Neural crest cell (in vitro differentiated cells): ENCODE measurements at regions not wholly inside any gene's neighbourhood (a gene's known extent, or its start where the extent isn't known, plus 50 kb on each side); places are given as distances from the start of the nearest gene placed in this dataset.

Source experiments
- DNase-seq: peaks from one replicate; pipeline ENCODE4 v3.0.0; 2021; ENCODE audit warnings: low read depth, mixed read lengths, low spot score
- H3K27ac Mint-ChIP-seq: one replicate; pipeline ENCODE4 v1.8.0; 2021; ENCODE audit warnings: mild to moderate bottlenecking, mixed read lengths; ENCODE audit not compliant: unreplicated experiment
- H3K27me3 Mint-ChIP-seq: 2 replicates; pipeline ENCODE4 v1.8.0; 2021; ENCODE audit warnings: low read depth, mild to moderate bottlenecking, mixed read lengths
- H3K36me3 Mint-ChIP-seq: 2 replicates; pipeline ENCODE4 v1.8.0; 2021; ENCODE audit warnings: low read depth, mild to moderate bottlenecking, mixed read lengths
- H3K4me1 Mint-ChIP-seq: 2 replicates; pipeline ENCODE4 v1.8.0; 2021; ENCODE audit warnings: mixed read lengths
- H3K4me3 Mint-ChIP-seq: one replicate; pipeline ENCODE4 v1.8.0; 2021; ENCODE audit warnings: mild to moderate bottlenecking, mixed read lengths
- H3K9me3 Mint-ChIP-seq: 2 replicates; pipeline ENCODE4 v1.8.0; 2021; ENCODE audit warnings: mixed read lengths
- CTCF ChIP-seq: fragments of 200-600 bp; sonication (generic); conservative IDR thresholded peaks from 2 replicates; pipeline ENCODE4 v1.5.0; 2021; ENCODE audit warnings: antibody characterized with exemption, mild to moderate bottlenecking

- H3K27ac Mint-ChIP-seq, result peak overlapping the region; percentile 16
- TF ChIP-seq CTCF, result no peak
- H3K27me3 Mint-ChIP-seq, result no peaks in the 10 kb centered on the region
- no peaks in the 10 kb centered on the region for H3K9me3 Mint-ChIP-seq
- no peak overlapping the region for H3K4me3 Mint-ChIP-seq
- H3K36me3 Mint-ChIP-seq, result peaks cover 3% of the 10 kb centered on the region
- H3K4me1 Mint-ChIP-seq, result peaks cover 21% of the 10 kb centered on the region
- DNase-seq, result no peak
Measured at GRCh38 chr13:50203256-50203941, 188.2 kb downstream of the KCNRG start.

DNA sequence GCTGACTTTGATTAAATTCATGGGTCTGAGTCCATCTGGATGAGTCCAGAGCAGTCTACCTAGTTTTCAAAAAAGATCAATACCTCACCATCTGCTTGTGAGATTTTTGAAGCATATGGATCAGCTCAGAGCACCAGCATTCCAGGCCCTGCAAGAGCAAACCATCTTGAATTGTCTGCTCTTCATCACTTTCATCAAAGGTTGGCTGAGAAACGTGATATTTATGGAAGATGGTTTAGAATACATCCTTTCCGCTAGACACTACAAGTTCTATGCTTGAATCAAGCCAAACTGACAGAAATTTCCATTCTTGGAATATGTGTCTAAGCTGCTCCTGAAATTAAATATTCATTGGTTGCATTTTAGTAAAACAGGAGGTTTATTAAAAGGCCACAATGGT is 190.3 kb downstream of the KCNRG start:
- H3K36me3 Mint-ChIP-seq, result peaks cover under 1% of the 10 kb centered on the region
- no peak for DNase-seq
- H3K4me1 Mint-ChIP-seq, result peaks cover 34% of the 10 kb centered on the region
- no peaks in the 10 kb centered on the region for H3K9me3 Mint-ChIP-seq
- H3K27me3 Mint-ChIP-seq, result no peaks in the 10 kb centered on the region
- no peak overlapping the region for H3K27ac Mint-ChIP-seq
- TF ChIP-seq CTCF, result no peak
- H3K4me3 Mint-ChIP-seq, result no peak overlapping the region

DNA sequence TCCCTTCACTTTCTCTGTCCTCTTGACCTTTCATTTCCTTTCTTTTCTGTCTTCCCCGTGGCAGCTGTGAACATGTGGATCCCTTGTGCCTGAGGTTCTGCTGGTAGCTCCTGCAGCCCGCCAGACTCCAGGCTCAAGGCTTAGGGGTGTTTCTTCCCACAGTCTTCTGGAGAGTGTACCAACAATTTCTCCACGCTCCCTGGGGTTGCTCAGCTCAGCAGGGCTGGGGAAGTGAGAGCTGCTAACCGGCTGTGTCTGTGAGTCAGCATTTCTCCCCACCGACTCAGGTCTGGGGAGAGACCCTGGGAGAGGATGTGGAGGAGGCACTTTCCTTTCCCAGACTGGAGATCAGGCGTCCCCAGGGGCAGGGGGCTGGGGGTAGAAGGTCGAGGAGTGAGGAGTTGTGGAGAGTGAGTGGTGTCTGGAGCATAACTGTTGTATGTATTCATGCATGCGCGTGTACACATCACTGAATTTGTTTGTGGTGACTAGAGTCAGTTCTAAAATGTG is 193.6 kb downstream of the KCNRG start:
- Mint-ChIP-seq H3K4me3 (peak overlapping the region; percentile 8), H3K27me3 (no peaks in the 10 kb centered on the region), H3K4me1 (peaks cover 17% of the 10 kb centered on the region), H3K27ac (peak overlapping the region; percentile 82), H3K9me3 (peaks cover 2% of the 10 kb centered on the region), H3K36me3 (peaks cover 15% of the 10 kb centered on the region)
- no peak for TF ChIP-seq CTCF
- peak; percentile 22 for DNase-seq

DNA sequence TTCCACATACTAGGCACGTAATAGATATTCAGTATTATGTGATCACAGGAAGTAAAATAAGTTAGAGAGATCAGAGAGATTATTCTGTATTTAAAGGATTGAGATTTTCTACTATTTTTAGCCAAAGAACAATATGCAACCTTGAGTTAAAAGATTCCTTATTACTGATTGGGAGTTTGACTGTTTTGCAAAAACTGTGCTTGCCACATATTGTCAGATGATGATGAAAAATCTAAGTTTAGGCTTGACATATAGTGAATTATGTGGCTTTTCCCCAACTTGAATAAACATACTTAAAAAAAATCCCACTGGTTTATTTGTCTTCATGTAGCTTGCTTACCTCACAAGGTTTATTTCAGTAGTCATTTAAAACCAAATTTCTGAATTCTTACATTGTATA is 194.4 kb downstream of the KCNRG start:
- no peak overlapping the region for H3K4me3 Mint-ChIP-seq
- no peaks in the 10 kb centered on the region for H3K27me3 Mint-ChIP-seq
- DNase-seq, result no peak
- H3K9me3 Mint-ChIP-seq, result peaks cover 2% of the 10 kb centered on the region
- no peak overlapping the region for H3K27ac Mint-ChIP-seq
- H3K4me1 Mint-ChIP-seq, result peaks cover 17% of the 10 kb centered on the region
- H3K36me3 Mint-ChIP-seq, result peaks cover 15% of the 10 kb centered on the region
- no peak for TF ChIP-seq CTCF

- no peaks in the 10 kb centered on the region for H3K27me3 Mint-ChIP-seq
- no peak for DNase-seq
- no peak overlapping the region for H3K4me3 Mint-ChIP-seq
- peaks cover 11% of the 10 kb centered on the region for H3K9me3 Mint-ChIP-seq
- no peak overlapping the region for H3K27ac Mint-ChIP-seq
- no peak for TF ChIP-seq CTCF
- H3K4me1 Mint-ChIP-seq, result peaks cover 12% of the 10 kb centered on the region
- peaks cover 15% of the 10 kb centered on the region for H3K36me3 Mint-ChIP-seq
Measured at GRCh38 chr13:50213526-50213925, 198.3 kb downstream of the KCNRG start.
